GM18508 (cell line): ENCODE measurements at regions not wholly inside any gene's neighbourhood (a gene's known extent, or its start where the extent isn't known, plus 50 kb on each side); places are given as distances from the start of the nearest gene placed in this dataset.

ENCODE experiments used
- ATAC-seq: cut with Tn5 transposase; IDR thresholded peaks from one replicate; pipeline ENCODE4 v1.9.1; 2021; ENCODE audit warnings: moderate number of reproducible peaks; ENCODE audit not compliant: insufficient read depth, unreplicated experiment

- no peak for ATAC-seq
These were observed 254.2 kb upstream of the SORL1-AS1 start for GRCh38 chr11:121706884-121707420.

DNA sequence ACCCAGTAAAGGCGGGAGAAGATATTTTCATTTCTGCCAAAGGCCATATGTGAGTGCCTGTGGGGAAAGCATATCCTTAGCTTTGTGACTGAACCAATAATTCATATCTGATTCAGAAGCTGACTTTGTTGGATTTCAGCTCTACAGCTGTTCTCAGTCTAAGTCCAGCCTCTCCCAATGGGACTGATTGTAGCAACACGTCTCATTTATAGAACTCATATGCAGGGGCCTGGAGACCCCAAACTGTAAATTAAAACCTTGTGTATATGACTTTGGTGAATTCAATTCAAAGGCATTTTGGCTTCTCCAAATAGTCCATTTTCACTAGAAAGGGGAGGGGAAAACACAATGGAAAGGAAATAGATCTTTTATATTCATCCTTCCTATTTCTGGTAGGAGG is 250.4 kb upstream of the SORL1-AS1 start:
- no peak for ATAC-seq

DNA sequence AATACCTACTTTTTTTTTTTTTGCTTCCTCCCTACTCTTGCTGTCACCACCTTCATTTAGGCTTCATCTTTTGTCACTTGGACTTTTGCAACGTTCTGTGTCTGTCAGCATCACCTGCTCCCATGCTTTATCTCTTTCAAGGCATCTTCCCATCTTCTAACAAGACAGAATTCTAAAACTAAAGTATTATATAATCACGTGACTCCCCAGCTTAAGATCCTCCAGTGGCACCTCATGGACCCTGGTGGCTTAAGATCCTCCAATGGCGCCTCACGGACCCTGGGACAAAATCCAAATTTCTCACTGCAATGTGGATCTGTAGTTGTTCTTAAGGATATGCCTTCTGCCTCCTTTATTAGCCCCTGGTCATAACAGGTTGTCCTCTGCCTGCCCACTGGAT is 248.2 kb upstream of the SORL1-AS1 start:
- no peak for ATAC-seq

GRCh38 chr11:121699801-121700200 is 247.0 kb upstream of the SORL1-AS1 start:
- no peak for ATAC-seq

DNA sequence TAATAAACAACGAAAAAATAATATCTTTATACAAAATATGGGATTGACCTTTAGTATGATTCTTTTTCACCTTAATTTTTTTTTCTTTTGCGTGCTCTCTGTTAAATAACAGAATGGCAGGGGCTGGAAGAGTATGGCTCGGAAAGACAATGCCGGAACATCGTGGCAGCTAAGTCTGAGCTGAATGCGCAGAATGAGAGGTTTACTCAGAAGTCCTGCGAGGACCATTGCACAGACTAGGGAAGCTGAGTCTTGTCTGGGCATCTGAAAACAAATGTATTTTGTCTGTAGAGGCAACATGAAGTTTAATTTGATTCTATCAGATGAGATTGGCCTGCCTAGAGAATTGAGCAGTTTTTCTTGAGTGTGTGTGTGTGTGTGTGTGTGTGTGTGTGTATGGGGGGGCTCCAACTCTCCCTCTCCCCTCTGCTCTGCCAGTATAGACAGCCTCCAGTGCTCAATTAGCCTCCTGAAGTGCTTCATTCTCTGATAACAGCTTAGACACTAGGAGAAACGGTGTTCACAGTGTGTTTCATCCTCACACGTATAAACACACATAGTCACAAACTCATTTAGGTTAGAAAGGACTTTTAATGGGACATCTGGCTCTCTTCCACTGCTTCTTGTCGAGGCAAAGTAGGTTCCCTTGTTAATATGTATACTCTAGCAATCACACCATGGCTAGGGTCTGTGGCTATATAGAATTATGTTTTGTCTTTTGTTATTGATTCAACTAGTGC is 244.3 kb upstream of the SORL1-AS1 start:
- no peak for ATAC-seq

DNA sequence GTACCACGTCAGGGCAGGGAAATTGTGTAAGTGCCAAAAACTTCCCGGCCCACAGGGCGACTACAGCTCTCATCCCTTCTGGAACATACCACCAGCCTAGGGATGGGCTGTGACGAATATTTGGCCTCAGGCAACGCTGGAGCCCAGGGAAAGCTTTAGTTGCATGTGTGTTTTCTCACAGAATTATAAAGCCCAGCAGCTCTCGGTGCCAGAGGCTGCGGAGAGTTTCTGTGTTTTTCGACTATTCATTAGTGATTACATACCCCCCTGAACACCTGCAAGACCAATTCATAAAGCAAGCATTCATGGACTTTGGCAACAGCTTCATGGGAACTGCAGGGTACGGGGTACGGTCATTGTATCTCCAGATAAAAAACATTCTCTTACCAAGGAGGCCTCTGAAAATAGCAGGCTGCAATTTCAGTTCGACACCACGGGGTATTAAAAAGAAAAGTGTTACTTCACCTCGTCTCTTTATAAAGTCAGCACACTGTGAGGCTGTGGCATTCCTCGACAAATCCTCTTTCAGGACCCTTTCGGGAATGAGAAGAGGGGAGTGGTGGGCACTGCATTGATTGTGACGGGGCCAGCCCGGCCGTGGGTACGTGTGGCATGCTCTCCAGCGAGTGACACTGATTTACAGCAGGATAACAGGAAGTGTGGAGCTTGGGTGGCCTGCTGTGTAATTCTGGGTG is 243.6 kb upstream of the SORL1-AS1 start:
- no peak for ATAC-seq

DNA sequence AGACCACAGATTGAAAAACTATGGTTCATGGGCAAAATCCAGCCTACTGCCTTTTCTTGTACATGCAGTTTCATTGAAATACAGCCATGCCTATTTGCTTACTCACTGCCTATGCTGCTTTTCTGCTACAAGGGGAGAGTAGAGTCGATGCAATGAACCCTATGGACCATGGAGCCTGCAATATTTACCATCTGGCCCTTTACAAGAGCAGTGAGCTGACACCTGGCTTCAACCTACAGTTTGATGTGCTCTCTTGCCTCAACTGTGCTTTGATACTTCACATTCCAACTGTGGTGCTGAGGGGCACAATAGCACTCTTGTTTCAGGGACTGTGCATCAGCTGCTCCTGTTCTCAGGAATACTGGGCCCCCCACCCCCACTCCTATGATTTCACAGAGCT is 239.5 kb upstream of the SORL1-AS1 start:
- no peak for ATAC-seq

DNA sequence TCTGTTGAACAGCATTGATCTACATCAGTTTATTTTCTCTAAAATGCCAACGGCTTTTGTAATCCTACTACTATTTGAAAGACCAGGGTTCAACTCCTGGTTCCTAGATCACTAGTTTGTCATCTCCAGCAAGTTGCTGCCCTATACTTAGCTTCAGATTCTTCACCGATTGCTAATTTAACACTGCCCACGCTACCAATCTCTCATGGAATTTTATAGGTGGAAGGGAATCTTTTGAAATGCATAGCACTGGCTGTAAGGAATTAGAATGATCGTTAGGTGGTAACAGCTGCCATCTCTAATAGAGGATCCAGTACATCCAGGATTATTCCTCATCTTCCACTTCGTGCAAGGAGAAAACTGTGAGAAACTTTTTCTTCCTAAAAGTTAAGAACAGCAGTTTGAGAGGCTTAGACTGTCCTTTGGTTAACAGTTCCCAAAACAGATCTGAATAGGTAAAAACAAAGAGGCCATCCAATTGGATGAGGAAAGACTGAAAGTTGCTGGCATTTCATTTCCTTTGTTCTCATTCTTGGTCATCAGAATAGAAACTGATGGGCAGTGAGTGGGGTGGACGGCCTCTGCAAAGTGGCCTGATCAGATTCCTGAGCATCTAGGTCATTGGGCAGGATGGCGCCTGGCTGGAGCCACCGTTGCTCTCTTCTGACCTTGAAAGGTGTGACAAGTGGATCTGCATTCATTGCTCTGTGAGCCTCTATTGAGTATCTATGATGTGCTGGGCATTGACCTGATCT is 236.3 kb upstream of the SORL1-AS1 start:
- no peak for ATAC-seq

DNA sequence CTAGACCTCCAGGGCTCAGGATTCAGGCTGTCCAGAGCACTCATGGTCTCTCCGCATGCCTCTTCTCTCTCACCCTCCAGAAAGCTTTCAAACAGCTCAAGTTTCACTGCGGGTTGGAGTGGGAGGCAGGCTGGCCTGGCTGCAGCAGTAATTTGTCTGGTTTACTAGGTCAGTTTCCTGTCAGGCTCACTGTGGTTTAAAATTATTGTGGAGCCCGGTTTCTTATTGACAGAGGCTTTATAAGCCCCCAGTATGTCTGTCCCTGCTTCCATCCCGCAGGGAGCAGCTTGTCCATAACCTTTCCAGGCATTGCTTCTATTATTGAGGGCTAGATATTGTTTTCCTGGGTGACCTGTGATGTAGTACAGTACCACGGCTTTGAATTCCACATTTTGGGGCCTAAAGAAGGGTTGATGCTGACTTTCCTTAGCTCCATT is 235.3 kb upstream of the SORL1-AS1 start:
- no peak for ATAC-seq

GRCh38 chr11:121683791-121684190 is 231.0 kb upstream of the SORL1-AS1 start:
- no peak for ATAC-seq
